H1 (cell line): ENCODE measurements at regions not wholly inside any gene's neighbourhood (a gene's known extent, or its start where the extent isn't known, plus 50 kb on each side); places are given as distances from the start of the nearest gene placed in this dataset.

ENCODE experiments used
- CTCF ChIA-PET: fragments of 300-600 bp; sonication (Branson Sonifier 250); formaldehyde crosslinking; loops from one replicate; lab custom pipeline; 2021; ENCODE audit not compliant: partially characterized antibody; lab: Charles Lee
- POLR2A ChIA-PET: fragments of 300-600 bp; sonication (Branson Sonifier 250); formaldehyde crosslinking; loops from one replicate; lab custom pipeline; 2021; ENCODE audit warnings: inconsistent platforms; ENCODE audit not compliant: partially characterized antibody; lab: Charles Lee
- DNase-seq, 2 experiments: peaks; one replicate each; pipeline versions ENCODE4 v3.0.0 to v3.0.0-alpha.2; 2010 to 2022; ENCODE audit warnings: low spot score in 2 of 2, low read depth in 1 of 2, mixed read lengths in 1 of 2
- FAIRE-seq: peaks from 2 replicates; lab custom pipeline; 2011; peaks lifted over from hg19 to GRCh38; lab: Jason Lieb, UNC
- H2AFZ ChIP-seq: 2 replicates; pipeline ENCODE4 v1.8.1; 2012; ENCODE audit warnings: low read length, inconsistent platforms
- H2AK5ac ChIP-seq: 2 replicates; pipeline ENCODE4 v1.6.1; 2013; ENCODE audit warnings: low read depth, low read length
- H2BK120ac ChIP-seq: replicated peaks from 2 replicates; pipeline ENCODE3; 2013; ENCODE audit warnings: low read depth, low read length, inconsistent platforms
- H2BK12ac ChIP-seq: 2 replicates; pipeline ENCODE4 v1.6.1; 2013; ENCODE audit warnings: low read depth, low read length
- H2BK15ac ChIP-seq: 2 replicates; pipeline ENCODE4 v1.6.1; 2013; ENCODE audit warnings: low read length
- H2BK20ac ChIP-seq: 2 replicates; pipeline ENCODE4 v1.6.1; 2013; ENCODE audit warnings: low read length
- H2BK5ac ChIP-seq: 2 replicates; pipeline ENCODE4 v1.6.1; 2013; ENCODE audit warnings: low read depth, low read length
- H3K14ac ChIP-seq: 2 replicates; pipeline ENCODE4 v1.6.1; 2013; ENCODE audit warnings: inconsistent platforms; ENCODE audit not compliant: insufficient read length
- H3K18ac ChIP-seq: 2 replicates; pipeline ENCODE4 v1.6.1; 2013; ENCODE audit warnings: low read length; ENCODE audit errors: extremely low read depth
- H3K23ac ChIP-seq: 2 replicates; pipeline ENCODE4 v1.6.1; 2013; ENCODE audit warnings: inconsistent platforms; ENCODE audit not compliant: insufficient read length
- H3K23me2 ChIP-seq: 2 replicates; pipeline ENCODE4 v1.6.1; 2013; ENCODE audit warnings: low read depth, low read length
- H3K27ac ChIP-seq: 2 replicates; pipeline ENCODE4 v1.6.1; 2011; ENCODE audit warnings: low read depth, low read length, inconsistent platforms
- H3K27me3 ChIP-seq, 4 experiments: replicated peaks in 1 of 4; 1 replicate in 1 of 4; 2 replicates in 3 of 4; pipeline versions ENCODE4 v1.6.1 to v1.8.1; 2011 to 2013; ENCODE audit warnings: low read length in 3 of 4, mild to moderate bottlenecking in 3 of 4, inconsistent platforms in 2 of 4, mixed read lengths in 2 of 4, moderate library complexity in 1 of 4; ENCODE audit not compliant: control insufficient read depth in 3 of 4, insufficient read depth in 3 of 4; ENCODE audit errors: extremely low read depth in 1 of 4
- H3K36me3 ChIP-seq, 4 experiments: 2 replicates each; pipeline versions ENCODE4 v1.6.1 to v1.8.1; 2011 to 2013; ENCODE audit warnings: mild to moderate bottlenecking in 4 of 4, low read length in 3 of 4, moderate library complexity in 2 of 4, control low read depth in 1 of 4, inconsistent platforms in 1 of 4; ENCODE audit not compliant: insufficient read depth in 4 of 4, control insufficient read depth in 2 of 4
- H3K4ac ChIP-seq: replicated peaks from 2 replicates; pipeline ENCODE3; 2013; ENCODE audit warnings: low read length, low read depth, mixed read lengths, inconsistent platforms; ENCODE audit not compliant: insufficient read length
- H3K4me1 ChIP-seq, 4 experiments: replicated peaks in 1 of 4; 1 replicate in 1 of 4; 2 replicates in 3 of 4; pipeline versions ENCODE4 v1.6.1 to v1.8.1; 2011 to 2013; ENCODE audit warnings: low read length in 3 of 4, inconsistent platforms in 2 of 4, mixed read lengths in 1 of 4; ENCODE audit not compliant: insufficient read depth in 4 of 4, control insufficient read depth in 3 of 4
- H3K4me2 ChIP-seq, 2 experiments: 2 replicates each; pipeline versions ENCODE4 v1.6.1 to v1.8.1; 2011 to 2013; ENCODE audit warnings: low read depth in 2 of 2, low read length in 2 of 2, control low read depth in 1 of 2, inconsistent platforms in 1 of 2, mild to moderate bottlenecking in 1 of 2; ENCODE audit not compliant: insufficient read depth in 1 of 2
- H3K4me3 ChIP-seq, 4 experiments: fragments of 200-600, 300-600 bp in 1 of 4; sonication (generic), shearing (Covaris generic), sonication (Bioruptor Twin) in 1 of 4; 2 replicates each; pipeline versions ENCODE4 v1.5.1 to v1.8.1; 2011 to 2016; ENCODE audit warnings: low read length in 4 of 4, low read depth in 3 of 4, control low read depth in 2 of 4, inconsistent platforms in 2 of 4, mild to moderate bottlenecking in 2 of 4, mixed read lengths in 1 of 4, moderate library complexity in 1 of 4; ENCODE audit not compliant: insufficient read depth in 2 of 4; ENCODE audit errors: extremely low read depth in 1 of 4
- H3K56ac ChIP-seq: replicated peaks from 2 replicates; pipeline ENCODE3; 2013; ENCODE audit warnings: low read depth, mild to moderate bottlenecking, mixed read lengths, low read length, inconsistent platforms; ENCODE audit not compliant: insufficient read length
- H3K79me1 ChIP-seq: 2 replicates; pipeline ENCODE4 v1.6.1; 2013; ENCODE audit warnings: low read depth, low read length, control low read depth
- H3K79me2 ChIP-seq, 2 experiments: 2 replicates each; pipeline versions ENCODE4 v1.6.1 to v1.8.1; 2012 to 2013; ENCODE audit warnings: low read length in 2 of 2, mild to moderate bottlenecking in 2 of 2, inconsistent platforms in 1 of 2; ENCODE audit not compliant: insufficient read depth in 2 of 2, control insufficient read depth in 1 of 2
- H3K9ac ChIP-seq, 4 experiments: replicated peaks in 1 of 4; 1 replicate in 1 of 4; 2 replicates in 3 of 4; pipeline versions ENCODE4 v1.6.1 to v1.8.1; 2011 to 2013; ENCODE audit warnings: low read depth in 3 of 4, low read length in 3 of 4, control low read depth in 2 of 4, mild to moderate bottlenecking in 2 of 4, moderate library complexity in 2 of 4, inconsistent platforms in 1 of 4; ENCODE audit errors: extremely low read depth in 1 of 4
- H3K9me3 ChIP-seq, 2 experiments: 2 replicates each; pipeline versions ENCODE4 v1.6.1 to v1.8.1; 2012 to 2013; ENCODE audit warnings: mild to moderate bottlenecking in 2 of 2, moderate library complexity in 2 of 2, control low read depth in 1 of 2, inconsistent platforms in 1 of 2, low read depth in 1 of 2, low read length in 1 of 2, mixed read lengths in 1 of 2; ENCODE audit not compliant: insufficient read depth in 2 of 2
- H4K20me1 ChIP-seq, 2 experiments: replicated peaks in 1 of 2; 2 replicates each; pipeline versions ENCODE3 to v1.8.1; 2011 to 2013; ENCODE audit warnings: inconsistent platforms in 2 of 2, low read length in 2 of 2, mild to moderate bottlenecking in 1 of 2; ENCODE audit not compliant: insufficient read depth in 2 of 2, control insufficient read depth in 1 of 2
- H4K5ac ChIP-seq: 2 replicates; pipeline ENCODE4 v1.6.1; 2013; ENCODE audit warnings: low read length, low read depth, mixed read lengths, inconsistent platforms; ENCODE audit not compliant: insufficient read length
- H4K8ac ChIP-seq: 2 replicates; pipeline ENCODE4 v1.8.0; 2013; ENCODE audit warnings: mild to moderate bottlenecking, moderate library complexity, low read length, inconsistent platforms; ENCODE audit not compliant: insufficient read depth; ENCODE audit errors: extremely low read depth
- H4K91ac ChIP-seq: replicated peaks from 2 replicates; pipeline ENCODE3; 2013; ENCODE audit warnings: low read length, mixed read lengths, inconsistent platforms; ENCODE audit not compliant: insufficient read length
- BACH1 ChIP-seq: IDR thresholded peaks from 2 replicates; pipeline ENCODE4 v1.6.1; 2012; ENCODE audit warnings: low read length, improper control_type of control experiment
- CHD1 ChIP-seq: IDR thresholded peaks from 2 replicates; pipeline ENCODE4 v1.6.1; 2012; ENCODE audit warnings: low read depth, low read length, improper control_type of control experiment
- CTBP2 ChIP-seq: IDR thresholded peaks from 2 replicates; pipeline ENCODE4 v1.7.0; 2011; ENCODE audit warnings: borderline replicate concordance, mild to moderate bottlenecking, moderate library complexity, mixed read lengths, low read length; ENCODE audit not compliant: insufficient read depth, insufficient read length
- EZH2 ChIP-seq: fragments of 200-600 bp; sonication (generic); IDR thresholded peaks from 2 replicates; pipeline ENCODE4 v1.7.1; 2012; ENCODE audit warnings: low read depth, mild to moderate bottlenecking, moderate library complexity, low read length, inconsistent platforms; ENCODE audit not compliant: severe bottlenecking
- FOSL1 ChIP-seq: IDR thresholded peaks from 2 replicates; pipeline ENCODE4 v1.6.1; 2011; ENCODE audit warnings: mild to moderate bottlenecking, low read depth, low read length, moderate library complexity; ENCODE audit not compliant: insufficient read depth
- HDAC6 ChIP-seq: IDR thresholded peaks from one replicate; pipeline ENCODE4 v1.7.1; 2012; ENCODE audit warnings: low read depth, mild to moderate bottlenecking, inconsistent platforms, low read length, moderate library complexity
- JUN ChIP-seq: IDR thresholded peaks from 2 replicates; pipeline ENCODE4 v1.6.1; 2011; ENCODE audit warnings: low read depth, mild to moderate bottlenecking, improper control_type of control experiment, low read length
- NANOG ChIP-seq: IDR thresholded peaks from 2 replicates; pipeline ENCODE4 v1.6.1; 2011; ENCODE audit warnings: low read length, low read depth, mild to moderate bottlenecking, inconsistent platforms; ENCODE audit not compliant: insufficient read depth, poor library complexity, severe bottlenecking
- RNF2 ChIP-seq: fragments of 200-900, 300-1000 bp; sonication (generic); IDR thresholded peaks from 2 replicates; pipeline ENCODE4 v1.7.1; 2016; ENCODE audit warnings: borderline replicate concordance, low read depth, mild to moderate bottlenecking, antibody characterized with exemption, low read length; ENCODE audit not compliant: poor library complexity, severe bottlenecking; ENCODE audit errors: missing control alignments
- TCF12 ChIP-seq: IDR thresholded peaks from 2 replicates; pipeline ENCODE4 v1.6.1; 2011; ENCODE audit warnings: low read depth, mild to moderate bottlenecking, low read length
- USF2 ChIP-seq: IDR thresholded peaks from 2 replicates; pipeline ENCODE4 v1.6.1; 2011; ENCODE audit warnings: low read length, improper control_type of control experiment
- WGBS, 2 experiments: shearing (Covaris generic) in 1 of 2; methylation state at CpG; one replicate each; pipeline versions ENCODE4 v1.1.6 to v1.1.7; 2013 to 2015; ENCODE audit warnings: low lambda C conversion rate in 2 of 2, mixed read lengths in 2 of 2, inconsistent platforms in 1 of 2, low coverage in 1 of 2, missing lambda C conversion rate in 1 of 2; ENCODE audit not compliant: insufficient replicate concordance in 2 of 2, insufficient coverage in 1 of 2, insufficient read length in 1 of 2; ENCODE audit errors: extremely low coverage in 1 of 2, missing lambda C conversion rate in 1 of 2; 5-methylcytosine and 5-hydroxymethylcytosine counted together

- Histone ChIP-seq H3K4me3 (no peak overlapping the region), H3K27ac (no peak overlapping the region), H2BK120ac (no peak overlapping the region), H2BK15ac (no peak overlapping the region), H3K27me3 (no peaks in the 10 kb centered on the region), H4K8ac (no peak overlapping the region), H3K79me1 (no peaks in the 10 kb centered on the region), H2AK5ac (no peak overlapping the region), H3K9me3 (no peaks in the 10 kb centered on the region), H3K4me1 (no peaks in the 10 kb centered on the region), H3K4ac (no peak overlapping the region), H2BK5ac (no peak overlapping the region; the same call in 1 of the 2 replicates), H3K18ac (no peak overlapping the region), H4K5ac (no peak overlapping the region), H3K14ac (no peak overlapping the region), H4K20me1 (no peaks in the 10 kb centered on the region), H4K91ac (no peak overlapping the region), H3K9ac (no peak overlapping the region), H2BK12ac (no peak overlapping the region), H2AFZ (no peak overlapping the region), H3K4me2 (no peak overlapping the region), H3K56ac (no peak overlapping the region), H3K79me2 (no peaks in the 10 kb centered on the region), H3K23ac (no peak overlapping the region), H3K36me3 (no peaks in the 10 kb centered on the region), H2BK20ac (no peak overlapping the region), H3K23me2 (no peaks in the 10 kb centered on the region)
- ChIA-PET POLR2A (no interaction called here), CTCF (no interaction called here)
- no peak for DNase-seq
- WGBS, 2 experiments, result 93% methylated on average over 6 of the region's 6 CpGs; no CpG with 5 or more reads in 1 of the 2 experiments
- no peak for FAIRE-seq
- no peak for TF ChIP-seq JUN
- no peak for TF ChIP-seq FOSL1
- no peak for TF ChIP-seq NANOG
- TF ChIP-seq USF2, result no peak
- TF ChIP-seq CTBP2, result no peak
- TF ChIP-seq EZH2, result no peak
- TF ChIP-seq RNF2, result no peak
- TF ChIP-seq TCF12, result no peak
- no peak for TF ChIP-seq BACH1
- no peak for TF ChIP-seq CHD1
- no peak for TF ChIP-seq HDAC6
These were observed 582.2 kb upstream of the PPP2R3A start for GRCh38 chr3:135383301-135383700.
